Bronchial epithelial cell (primary cell): ENCODE measurements at regions not wholly inside any gene's neighbourhood (a gene's known extent, or its start where the extent isn't known, plus 50 kb on each side); places are given as distances from the start of the nearest gene placed in this dataset.
"Not testable (repeated sequence)": the region's sequence is repeated elsewhere in the genome, so short reads cannot be mapped to it uniquely, and the experiment has no call there.

Experiments used
- DNase-seq: peaks from one replicate; pipeline ENCODE4 v3.0.0-alpha.2; 2010; ENCODE audit warnings: low read depth
- FAIRE-seq: peaks from 2 replicates; lab custom pipeline; 2011; peaks lifted over from hg19 to GRCh38; lab: Jason Lieb, UNC
- H3K27me3 ChIP-seq: 2 replicates; pipeline ENCODE4 v1.5.1; 2011; ENCODE audit warnings: low read length; ENCODE audit not compliant: control insufficient read depth, insufficient read depth
- H3K36me3 ChIP-seq: 2 replicates; pipeline ENCODE4 v1.5.1; 2011; ENCODE audit warnings: low read length; ENCODE audit not compliant: control insufficient read depth, insufficient read depth
- H3K4me3 ChIP-seq: 2 replicates; pipeline ENCODE4 v1.5.1; 2011; ENCODE audit warnings: mild to moderate bottlenecking, low read depth, low read length, control low read depth
- CTCF ChIP-seq: IDR thresholded peaks from 2 replicates; pipeline ENCODE4 v1.5.1; 2011; ENCODE audit warnings: mild to moderate bottlenecking, moderate library complexity, low read length, control low read depth, inconsistent platforms; ENCODE audit not compliant: insufficient read depth, severe bottlenecking

GRCh38 chr12:33111850-33112249 lies 215.3 kb upstream of the PKP2 start:
- Histone ChIP-seq H3K36me3 (no peaks in the 10 kb centered on the region), H3K4me3 (no peak overlapping the region), H3K27me3 (no peaks in the 10 kb centered on the region)
- FAIRE-seq (no peak), DNase-seq (no peak)
- TF ChIP-seq CTCF, result no peak

- not testable (repeated sequence) for DNase-seq, H3K36me3 ChIP-seq, H3K4me3 ChIP-seq, H3K27me3 ChIP-seq, FAIRE-seq
These were observed 211.2 kb upstream of the PKP2 start for GRCh38 chr12:33107827-33108226.

GRCh38 chr12:33093534-33093933 lies 197.0 kb upstream of the PKP2 start:
- TF ChIP-seq CTCF, result no peak
- no peak for FAIRE-seq
- no peak overlapping the region for H3K4me3 ChIP-seq
- no peaks in the 10 kb centered on the region for H3K27me3 ChIP-seq
- peak; percentile 7 for DNase-seq
- H3K36me3 ChIP-seq, result no peaks in the 10 kb centered on the region

- not testable (repeated sequence) for DNase-seq, H3K4me3 ChIP-seq, H3K36me3 ChIP-seq, H3K27me3 ChIP-seq, FAIRE-seq
These were observed 191.3 kb upstream of the PKP2 start for GRCh38 chr12:33087876-33088275.

- H3K27me3 ChIP-seq, H3K36me3 ChIP-seq, FAIRE-seq, H3K4me3 ChIP-seq, DNase-seq: not testable (repeated sequence)
These were observed 179.8 kb upstream of the PKP2 start for GRCh38 chr12:33076401-33076800.

- H3K36me3 ChIP-seq, DNase-seq, H3K4me3 ChIP-seq, FAIRE-seq, H3K27me3 ChIP-seq: not testable (repeated sequence)
These were observed 178.7 kb upstream of the PKP2 start for GRCh38 chr12:33075130-33075766.

GRCh38 chr12:33061844-33062243 lies 165.3 kb upstream of the PKP2 start:
- FAIRE-seq, result no peak
- Histone ChIP-seq H3K4me3 (no peak overlapping the region), H3K36me3 (no peaks in the 10 kb centered on the region), H3K27me3 (no peaks in the 10 kb centered on the region)
- no peak for DNase-seq
- TF ChIP-seq CTCF, result no peak

GRCh38 chr12:33054371-33054770 lies 157.8 kb upstream of the PKP2 start:
- DNase-seq (no peak), FAIRE-seq (no peak)
- no peaks in the 10 kb centered on the region for H3K27me3 ChIP-seq
- H3K4me3 ChIP-seq, result no peak overlapping the region
- H3K36me3 ChIP-seq, result no peaks in the 10 kb centered on the region
- TF ChIP-seq CTCF, result no peak
